Astrocyte (in vitro differentiated cells and primary cell): ENCODE measurements at regions not wholly inside any gene's neighbourhood (a gene's known extent, or its start where the extent isn't known, plus 50 kb on each side); places are given as distances from the start of the nearest gene placed in this dataset.

Experiments
- DNase-seq: peaks from one replicate; pipeline ENCODE4 v3.0.0-alpha.2; 2010; ENCODE audit warnings: low read depth
- FAIRE-seq: peaks from 2 replicates; lab custom pipeline; 2011; peaks lifted over from hg19 to GRCh38; lab: Jason Lieb, UNC
- H2AFZ ChIP-seq: 2 replicates; pipeline ENCODE4 v1.6.0; 2012; ENCODE audit warnings: low read depth, low read length, inconsistent platforms
- H3K27ac ChIP-seq: 2 replicates; pipeline ENCODE4 v1.5.1; 2011; ENCODE audit warnings: low read depth, low read length, inconsistent platforms
- H3K27me3 ChIP-seq: 2 replicates; pipeline ENCODE4 v1.6.0; 2011; ENCODE audit warnings: low read length, inconsistent platforms; ENCODE audit not compliant: insufficient read depth
- H3K36me3 ChIP-seq: 2 replicates; pipeline ENCODE4 v1.5.1; 2011; ENCODE audit warnings: low read length, inconsistent platforms; ENCODE audit not compliant: insufficient read depth
- H3K4me1 ChIP-seq: 2 replicates; pipeline ENCODE4 v1.5.1; 2011; ENCODE audit warnings: low read length, inconsistent platforms; ENCODE audit not compliant: insufficient read depth
- H3K4me2 ChIP-seq: 2 replicates; pipeline ENCODE4 v1.6.0; 2012; ENCODE audit warnings: low read length, inconsistent platforms
- H3K4me3 ChIP-seq: 2 replicates; pipeline ENCODE4 v1.5.1; 2011; ENCODE audit warnings: low read depth, mild to moderate bottlenecking, low read length, inconsistent platforms; ENCODE audit not compliant: insufficient read depth
- H3K79me2 ChIP-seq: 2 replicates; pipeline ENCODE4 v1.6.0; 2012; ENCODE audit warnings: mild to moderate bottlenecking, low read length, inconsistent platforms; ENCODE audit not compliant: insufficient read depth
- H3K9ac ChIP-seq: 2 replicates; pipeline ENCODE4 v1.6.0; 2012; ENCODE audit warnings: mild to moderate bottlenecking, low read length, inconsistent platforms
- H3K9me3 ChIP-seq: 2 replicates; pipeline ENCODE4 v1.5.1; 2012; ENCODE audit warnings: low read depth, mild to moderate bottlenecking, low read length, inconsistent platforms; ENCODE audit not compliant: insufficient read depth
- H4K20me1 ChIP-seq: 2 replicates; pipeline ENCODE4 v1.6.0; 2012; ENCODE audit warnings: low read length, inconsistent platforms; ENCODE audit not compliant: insufficient read depth
- H3K27ac Mint-ChIP-seq: one replicate; pipeline ENCODE4 v1.8.0; 2021; ENCODE audit warnings: mild to moderate bottlenecking, mixed read lengths; ENCODE audit not compliant: unreplicated experiment
- H3K27me3 Mint-ChIP-seq: one replicate; pipeline ENCODE4 v1.8.0; 2021; ENCODE audit warnings: low read depth, mixed read lengths; ENCODE audit not compliant: unreplicated experiment
- H3K36me3 Mint-ChIP-seq: one replicate; pipeline ENCODE4 v1.8.0; 2021; ENCODE audit warnings: low read depth, mixed read lengths; ENCODE audit not compliant: unreplicated experiment
- H3K4me1 Mint-ChIP-seq: one replicate; pipeline ENCODE4 v1.8.0; 2021; ENCODE audit warnings: low read depth, mixed read lengths; ENCODE audit not compliant: unreplicated experiment
- H3K4me3 Mint-ChIP-seq: one replicate; pipeline ENCODE4 v1.8.0; 2021; ENCODE audit warnings: mild to moderate bottlenecking, moderate library complexity, mixed read lengths; ENCODE audit not compliant: unreplicated experiment
- H3K9me3 Mint-ChIP-seq: one replicate; pipeline ENCODE4 v1.8.0; 2021; ENCODE audit warnings: mild to moderate bottlenecking, mixed read lengths; ENCODE audit not compliant: unreplicated experiment
- CTCF ChIP-seq: IDR thresholded peaks from 2 replicates; pipeline ENCODE4 v1.5.1; 2011; ENCODE audit warnings: low read depth, mild to moderate bottlenecking, inconsistent platforms, low read length, moderate library complexity; ENCODE audit not compliant: insufficient read depth
- EZH2 ChIP-seq: IDR thresholded peaks from 2 replicates; pipeline ENCODE4 v1.6.1; 2012; ENCODE audit warnings: mild to moderate bottlenecking, low read length, inconsistent platforms; ENCODE audit not compliant: insufficient read depth

GRCh38 chr4:29619168-29619567 lies 1101.0 kb upstream of the PCDH7 start:
- H3K27me3 ChIP-seq = no peaks in the 10 kb centered on the region
- H3K27ac ChIP-seq = no peak overlapping the region
- no peak overlapping the region for H3K4me2 ChIP-seq
- DNase-seq (no peak), FAIRE-seq (no peak)
- H3K79me2 ChIP-seq = no peaks in the 10 kb centered on the region
- H3K9me3 ChIP-seq = no peaks in the 10 kb centered on the region
- H2AFZ ChIP-seq = no peak overlapping the region
- Mint-ChIP-seq H3K4me3 (no peak overlapping the region), H3K27me3 (no peaks in the 10 kb centered on the region), H3K4me1 (no peaks in the 10 kb centered on the region), H3K27ac (no peak overlapping the region), H3K9me3 (no peaks in the 10 kb centered on the region), H3K36me3 (no peaks in the 10 kb centered on the region)
- TF ChIP-seq CTCF = no peak
- TF ChIP-seq EZH2 = no peak
- H3K4me3 ChIP-seq = no peak overlapping the region
- no peak overlapping the region for H3K9ac ChIP-seq
- H3K4me1 ChIP-seq = no peaks in the 10 kb centered on the region
- H4K20me1 ChIP-seq = no peaks in the 10 kb centered on the region
- H3K36me3 ChIP-seq = no peaks in the 10 kb centered on the region

GRCh38 chr4:29632199-29632598 lies 1088.0 kb upstream of the PCDH7 start:
- no peaks in the 10 kb centered on the region for H3K79me2 ChIP-seq
- no peaks in the 10 kb centered on the region for H3K27me3 ChIP-seq
- H3K4me2 ChIP-seq = no peak overlapping the region
- no peak overlapping the region for H3K4me3 Mint-ChIP-seq
- no peaks in the 10 kb centered on the region for H3K27me3 Mint-ChIP-seq
- no peak overlapping the region for H3K9ac ChIP-seq
- H3K9me3 ChIP-seq = no peaks in the 10 kb centered on the region
- DNase-seq = no peak
- TF ChIP-seq CTCF (no peak), EZH2 (no peak)
- no peak overlapping the region for H3K27ac Mint-ChIP-seq
- no peaks in the 10 kb centered on the region for H3K36me3 Mint-ChIP-seq
- H3K36me3 ChIP-seq = no peaks in the 10 kb centered on the region
- FAIRE-seq = no peak
- no peaks in the 10 kb centered on the region for H4K20me1 ChIP-seq
- H3K4me1 Mint-ChIP-seq = no peaks in the 10 kb centered on the region
- no peak overlapping the region for H3K27ac ChIP-seq
- no peaks in the 10 kb centered on the region for H3K9me3 Mint-ChIP-seq
- no peaks in the 10 kb centered on the region for H3K4me1 ChIP-seq
- H3K4me3 ChIP-seq = no peak overlapping the region
- H2AFZ ChIP-seq = no peak overlapping the region

- no peak overlapping the region for H3K27ac Mint-ChIP-seq
- no peaks in the 10 kb centered on the region for H3K9me3 Mint-ChIP-seq
- H3K9ac ChIP-seq = no peak overlapping the region
- no peak overlapping the region for H3K27ac ChIP-seq
- no peak for FAIRE-seq
- H3K27me3 ChIP-seq = no peaks in the 10 kb centered on the region
- no peaks in the 10 kb centered on the region for H3K36me3 Mint-ChIP-seq
- DNase-seq = no peak
- H3K4me1 Mint-ChIP-seq = no peaks in the 10 kb centered on the region
- H3K27me3 Mint-ChIP-seq = no peaks in the 10 kb centered on the region
- no peaks in the 10 kb centered on the region for H3K9me3 ChIP-seq
- no peak overlapping the region for H3K4me2 ChIP-seq
- H2AFZ ChIP-seq = no peak overlapping the region
- H3K4me1 ChIP-seq = no peaks in the 10 kb centered on the region
- no peak overlapping the region for H3K4me3 Mint-ChIP-seq
- H4K20me1 ChIP-seq = no peaks in the 10 kb centered on the region
- H3K4me3 ChIP-seq = no peak overlapping the region
- no peaks in the 10 kb centered on the region for H3K36me3 ChIP-seq
- TF ChIP-seq CTCF (no peak), EZH2 (no peak)
- no peaks in the 10 kb centered on the region for H3K79me2 ChIP-seq
These were observed 1083.2 kb upstream of the PCDH7 start for GRCh38 chr4:29636961-29637360.
